Esophagus (tissue), 2 donors: ENCODE measurements at regions not wholly inside any gene's neighbourhood (a gene's known extent, or its start where the extent isn't known, plus 50 kb on each side); places are given as distances from the start of the nearest gene placed in this dataset.

Source experiments
- H3K27ac ChIP-seq, 2 donors: one replicate each; pipeline ENCODE4 v1.5.1; 2013; ENCODE audit warnings: low read depth in 2 of 2, mild to moderate bottlenecking in 2 of 2, inconsistent platforms in 1 of 2, low read length in 1 of 2, moderate library complexity in 1 of 2
- H3K27me3 ChIP-seq, 2 donors: one replicate each; pipeline ENCODE4 v1.6.1; 2013; ENCODE audit warnings: low read length in 2 of 2, control low read depth in 1 of 2, mild to moderate bottlenecking in 1 of 2; ENCODE audit not compliant: insufficient read depth in 2 of 2, control insufficient read depth in 1 of 2
- H3K36me3 ChIP-seq, 2 donors: one replicate each; pipeline ENCODE4 v1.6.1; 2013; ENCODE audit warnings: low read length in 1 of 2; ENCODE audit not compliant: control insufficient read depth in 2 of 2, insufficient read depth in 2 of 2
- H3K4me1 ChIP-seq, 2 donors: one replicate each; pipeline ENCODE4 v1.6.1; 2013; ENCODE audit warnings: low read length in 1 of 2; ENCODE audit not compliant: control insufficient read depth in 2 of 2, insufficient read depth in 2 of 2
- H3K4me3 ChIP-seq, 2 donors: one replicate each; pipeline ENCODE4 v1.5.1; 2013; ENCODE audit warnings: low read length in 2 of 2, mild to moderate bottlenecking in 2 of 2, low read depth in 1 of 2, moderate library complexity in 1 of 2
- H3K9me3 ChIP-seq, 2 donors: one replicate each; pipeline ENCODE4 v1.6.1; 2013; ENCODE audit warnings: mild to moderate bottlenecking in 2 of 2, low read depth in 1 of 2, low read length in 1 of 2, moderate library complexity in 1 of 2; ENCODE audit not compliant: control insufficient read depth in 2 of 2, insufficient read depth in 1 of 2
- WGBS, 2 donors: extraction: QIAGEN DNeasy Blood & Tissue Kit; methylation state at CpG; one replicate each; pipeline ENCODE4 v1.1.7; 2013; 5-methylcytosine and 5-hydroxymethylcytosine counted together
- donor health status: healthy with polysubstance abuse.
- donor health status: Bipolar disorder and iron deficiency.

DNA sequence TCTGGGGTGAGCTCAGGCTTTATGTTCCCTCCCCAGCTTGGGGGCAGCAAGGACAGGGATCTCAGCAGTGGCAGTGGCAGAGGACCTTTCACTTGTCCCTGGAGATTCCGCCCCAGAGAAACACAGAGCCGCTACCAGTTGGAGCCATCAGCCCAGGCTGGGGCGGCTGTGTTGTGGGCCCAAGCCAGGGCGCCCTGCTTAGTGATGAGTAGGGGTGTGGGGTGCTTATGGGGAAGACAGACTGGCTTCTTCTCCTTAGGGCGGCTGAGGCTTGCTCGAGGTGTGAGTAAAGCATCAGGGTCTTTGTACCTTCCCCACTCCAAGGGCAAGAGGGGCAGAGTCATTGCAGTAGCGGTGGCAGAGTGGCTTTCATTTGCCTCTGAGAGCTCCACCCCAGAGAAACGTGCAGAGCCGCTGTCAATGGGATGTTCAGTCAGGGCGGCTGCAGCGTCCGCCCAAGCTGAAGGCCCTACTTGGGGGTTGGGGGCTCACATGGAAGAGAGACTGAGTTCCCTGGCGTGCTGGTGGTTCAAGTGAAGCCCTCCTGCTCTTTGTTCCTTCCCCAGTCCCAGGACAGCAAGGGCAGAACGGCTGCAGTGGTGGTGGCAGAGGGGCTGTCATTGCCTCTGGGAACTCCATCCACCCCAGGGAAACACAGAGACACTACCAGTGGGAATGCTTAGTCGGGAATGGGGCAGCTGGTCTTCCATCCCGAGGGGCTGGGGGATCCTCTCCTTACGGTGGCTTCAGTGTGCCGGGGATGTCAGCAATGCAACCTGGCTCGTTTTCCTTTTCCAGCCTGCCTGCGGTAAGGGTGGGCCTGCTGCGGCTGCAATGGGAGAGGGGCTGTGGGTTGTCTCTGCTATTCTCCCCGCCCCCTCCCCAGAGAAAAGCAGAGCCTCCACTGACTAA, 2142.5 kb upstream of the TENM3 start:
- no peaks in the 10 kb centered on the region for H3K36me3 ChIP-seq
- no peak overlapping the region for H3K27ac ChIP-seq
- no peak overlapping the region for H3K4me3 ChIP-seq
- no peaks in the 10 kb centered on the region for H3K27me3 ChIP-seq
- WGBS, 2 donors: 89 to 91% methylated on average over 22 of the region's 22 CpGs
- peaks cover 4 to 10% of the 10 kb centered on the region in 2 donors for H3K9me3 ChIP-seq
- no peaks in the 10 kb centered on the region for H3K4me1 ChIP-seq

DNA sequence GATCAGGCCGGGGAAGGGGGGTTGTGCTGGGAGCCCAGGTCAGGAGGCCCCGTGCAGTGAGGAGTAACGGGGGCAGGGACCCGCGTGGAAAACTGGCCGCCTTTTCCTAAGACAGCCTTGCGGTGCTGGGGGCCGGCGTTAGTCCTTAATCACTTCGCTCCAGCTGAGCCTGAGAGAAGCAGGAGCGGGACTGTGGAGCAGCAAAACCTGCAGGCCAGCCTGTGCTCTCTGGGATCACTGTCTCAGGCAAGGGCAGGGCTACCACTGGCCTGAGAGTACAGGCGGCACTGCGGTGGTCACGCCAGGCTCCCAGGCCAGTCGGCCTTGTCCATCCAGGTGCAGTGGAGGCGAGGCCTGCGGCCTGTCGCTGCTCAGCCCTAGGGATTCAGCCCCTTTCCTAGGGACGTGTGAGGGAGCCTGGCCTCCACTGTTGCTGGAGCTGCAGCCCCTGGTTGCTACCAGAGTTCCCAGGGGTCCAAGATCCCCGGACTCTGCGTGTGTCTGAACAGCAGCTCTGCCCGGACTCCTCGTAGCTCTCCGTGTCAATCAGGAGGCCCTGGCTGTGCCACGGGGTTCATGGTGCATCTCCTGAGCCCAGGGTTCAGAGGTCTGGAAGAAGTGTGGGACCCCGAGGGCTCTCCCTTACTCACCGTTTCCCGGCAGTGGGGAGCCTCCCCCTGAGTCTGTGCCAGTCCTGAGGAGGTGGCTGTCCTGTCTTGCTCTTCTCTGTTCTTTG, 2141.7 kb upstream of the TENM3 start:
- 83 to 85% methylated on average over 28 of the region's 28 CpGs for WGBS, 2 donors
- H3K27me3 ChIP-seq: no peaks in the 10 kb centered on the region
- H3K4me3 ChIP-seq: no peak overlapping the region
- no peak overlapping the region for H3K27ac ChIP-seq
- H3K9me3 ChIP-seq: peaks cover 4 to 10% of the 10 kb centered on the region in 2 donors
- H3K4me1 ChIP-seq: no peaks in the 10 kb centered on the region
- H3K36me3 ChIP-seq: no peaks in the 10 kb centered on the region

DNA sequence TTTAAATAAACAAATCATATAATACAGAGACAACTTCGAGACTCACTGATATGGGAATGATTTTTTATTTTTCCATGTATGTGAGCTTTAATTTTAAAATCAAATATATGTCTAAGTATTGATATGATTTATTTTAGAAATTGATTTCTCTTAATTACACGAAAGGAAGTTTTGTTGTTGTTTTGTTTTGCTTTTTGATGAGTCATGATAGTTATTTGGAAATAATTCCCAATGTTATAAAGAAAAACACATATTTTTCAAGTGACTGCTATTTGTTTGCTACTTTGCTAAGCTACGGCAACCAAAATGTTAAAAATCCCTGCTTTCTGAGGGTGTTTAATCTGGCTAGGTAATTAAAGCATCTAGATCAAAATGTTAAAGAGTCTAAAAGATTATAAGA, 2139.4 kb upstream of the TENM3 start:
- Histone ChIP-seq H3K9me3 (peaks cover 4 to 10% of the 10 kb centered on the region in 2 donors), H3K4me3 (no peak overlapping the region), H3K4me1 (no peaks in the 10 kb centered on the region), H3K36me3 (no peaks in the 10 kb centered on the region), H3K27me3 (no peaks in the 10 kb centered on the region), H3K27ac (no peak overlapping the region)
- WGBS, 2 donors: 72 to 80% methylated on average over 3 of the region's 3 CpGs

DNA sequence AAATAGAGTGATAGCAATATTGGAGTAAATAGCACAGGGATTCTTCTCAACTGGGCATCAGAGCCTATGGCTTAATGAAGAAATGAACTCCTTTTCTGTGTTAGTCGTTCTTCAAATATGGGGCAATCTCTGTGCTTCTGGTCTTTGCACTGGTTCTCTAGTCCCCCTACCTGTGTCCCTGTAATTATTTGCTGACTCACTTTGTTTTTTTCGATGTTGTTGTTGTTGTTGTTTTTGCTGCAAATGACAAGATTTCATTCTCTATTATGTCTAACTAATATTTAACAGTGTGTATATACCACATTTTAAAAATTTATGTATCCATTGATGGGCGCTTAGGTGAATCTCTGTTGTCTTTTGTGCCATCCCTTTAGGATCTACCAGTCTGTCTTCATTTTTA, 2137.8 kb upstream of the TENM3 start:
- Histone ChIP-seq H3K27me3 (no peaks in the 10 kb centered on the region), H3K9me3 (peaks cover 2 to 10% of the 10 kb centered on the region in 2 donors), H3K27ac (no peak overlapping the region), H3K36me3 (no peaks in the 10 kb centered on the region), H3K4me3 (no peak overlapping the region), H3K4me1 (no peaks in the 10 kb centered on the region)
- WGBS, 2 donors: 87 to 88% methylated on average over 3 of the region's 3 CpGs

DNA sequence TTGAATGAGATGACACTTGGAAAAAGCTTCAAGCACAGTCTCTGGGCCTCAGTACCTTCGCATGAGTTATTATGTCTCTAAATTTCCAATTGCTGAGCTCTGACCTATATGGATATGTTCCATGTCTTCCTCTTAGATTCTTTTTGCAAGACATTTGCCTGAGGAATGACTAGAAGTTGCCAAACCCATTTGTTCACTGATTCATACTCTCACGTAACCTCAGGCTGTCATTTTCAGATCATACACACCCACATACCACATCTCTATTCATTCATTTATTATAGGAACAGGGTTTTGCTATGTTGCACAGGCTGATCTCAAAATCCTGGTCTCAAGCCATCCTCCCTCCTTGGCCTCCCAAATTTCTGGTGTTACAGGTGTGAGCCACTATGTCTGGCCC, 2137.1 kb upstream of the TENM3 start:
- Histone ChIP-seq H3K4me3 (no peak overlapping the region), H3K4me1 (no peaks in the 10 kb centered on the region), H3K9me3 (peaks cover 0 to 8% of the 10 kb centered on the region in 2 donors), H3K27ac (no peak overlapping the region), H3K27me3 (no peaks in the 10 kb centered on the region), H3K36me3 (no peaks in the 10 kb centered on the region)
- WGBS, 2 donors: 67 to 79% methylated on average over 2 of the region's 2 CpGs

DNA sequence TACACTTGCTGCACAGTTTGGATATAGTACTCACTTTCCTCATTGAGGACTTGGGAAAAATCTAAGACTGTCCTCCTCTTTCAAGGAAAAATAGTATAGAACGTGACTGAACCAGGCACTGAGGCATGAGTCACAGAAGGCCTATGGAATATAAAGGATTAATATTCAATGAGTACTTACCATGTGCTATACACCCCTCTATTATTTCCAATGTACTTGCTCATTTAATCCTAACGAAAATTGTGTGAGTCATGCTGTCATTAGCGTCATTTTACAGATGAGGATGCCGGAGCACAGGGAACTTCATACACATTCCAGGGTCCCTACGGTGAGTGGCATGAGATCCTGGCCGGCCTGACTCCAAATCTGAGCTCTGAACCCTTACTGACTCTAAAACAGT, 2136.2 kb upstream of the TENM3 start:
- H3K4me3 ChIP-seq: no peak overlapping the region
- peaks cover 0 to under 1% of the 10 kb centered on the region in 2 donors for H3K9me3 ChIP-seq
- H3K36me3 ChIP-seq: no peaks in the 10 kb centered on the region
- no peak overlapping the region for H3K27ac ChIP-seq
- H3K4me1 ChIP-seq: no peaks in the 10 kb centered on the region
- WGBS, 2 donors: 77 to 82% methylated on average over 6 of the region's 6 CpGs
- H3K27me3 ChIP-seq: no peaks in the 10 kb centered on the region

DNA sequence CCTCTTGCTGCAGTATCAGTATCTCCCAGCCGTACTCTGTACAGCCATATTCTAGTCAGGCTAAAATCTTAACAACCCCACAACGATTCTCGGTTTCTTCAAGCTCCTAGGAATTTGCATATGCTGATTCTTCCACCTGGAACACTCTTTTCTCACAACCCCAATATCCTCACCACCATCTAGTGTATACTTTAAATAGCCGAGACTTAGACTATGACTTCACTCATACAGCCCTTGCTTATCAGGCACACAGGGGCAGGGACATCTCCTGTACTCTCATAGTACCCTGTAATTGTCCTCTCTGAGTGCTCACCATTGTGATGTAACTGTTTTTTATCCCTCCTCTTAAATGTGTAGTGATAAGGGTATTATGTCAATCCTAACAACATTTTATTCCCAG, 2126.4 kb upstream of the TENM3 start:
- Histone ChIP-seq H3K27me3 (no peaks in the 10 kb centered on the region), H3K4me3 (no peak overlapping the region), H3K4me1 (no peaks in the 10 kb centered on the region), H3K27ac (no peak overlapping the region), H3K36me3 (no peaks in the 10 kb centered on the region), H3K9me3 (no peaks in the 10 kb centered on the region)
- 71 to 82% methylated on average over 4 of the region's 4 CpGs for WGBS, 2 donors

DNA sequence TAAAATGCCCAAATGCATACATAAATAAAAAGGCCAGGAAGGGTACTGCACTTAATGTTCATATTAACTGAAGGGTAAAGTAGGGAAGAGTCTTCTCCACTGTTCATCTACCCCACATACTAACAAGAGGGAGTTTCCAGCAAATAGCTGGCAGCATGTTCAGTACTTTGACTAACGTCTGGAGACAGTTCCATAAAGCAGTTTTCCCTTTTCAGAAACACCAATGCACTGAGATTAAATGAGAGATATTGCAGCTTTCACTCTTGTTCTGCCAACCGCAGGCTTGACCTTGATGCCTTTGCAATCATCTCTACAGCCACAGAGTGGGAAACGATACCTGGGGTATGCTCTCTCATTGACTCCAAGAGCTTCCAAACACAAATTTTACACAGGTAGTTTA, 2123.1 kb upstream of the TENM3 start:
- Histone ChIP-seq H3K36me3 (no peaks in the 10 kb centered on the region), H3K27ac (no peak overlapping the region), H3K27me3 (no peaks in the 10 kb centered on the region), H3K4me3 (no peak overlapping the region), H3K9me3 (peaks cover 3% of the 10 kb centered on the region in 2 donors), H3K4me1 (no peaks in the 10 kb centered on the region)
- 56 to 62% methylated on average over 3 of the region's 3 CpGs for WGBS, 2 donors

DNA sequence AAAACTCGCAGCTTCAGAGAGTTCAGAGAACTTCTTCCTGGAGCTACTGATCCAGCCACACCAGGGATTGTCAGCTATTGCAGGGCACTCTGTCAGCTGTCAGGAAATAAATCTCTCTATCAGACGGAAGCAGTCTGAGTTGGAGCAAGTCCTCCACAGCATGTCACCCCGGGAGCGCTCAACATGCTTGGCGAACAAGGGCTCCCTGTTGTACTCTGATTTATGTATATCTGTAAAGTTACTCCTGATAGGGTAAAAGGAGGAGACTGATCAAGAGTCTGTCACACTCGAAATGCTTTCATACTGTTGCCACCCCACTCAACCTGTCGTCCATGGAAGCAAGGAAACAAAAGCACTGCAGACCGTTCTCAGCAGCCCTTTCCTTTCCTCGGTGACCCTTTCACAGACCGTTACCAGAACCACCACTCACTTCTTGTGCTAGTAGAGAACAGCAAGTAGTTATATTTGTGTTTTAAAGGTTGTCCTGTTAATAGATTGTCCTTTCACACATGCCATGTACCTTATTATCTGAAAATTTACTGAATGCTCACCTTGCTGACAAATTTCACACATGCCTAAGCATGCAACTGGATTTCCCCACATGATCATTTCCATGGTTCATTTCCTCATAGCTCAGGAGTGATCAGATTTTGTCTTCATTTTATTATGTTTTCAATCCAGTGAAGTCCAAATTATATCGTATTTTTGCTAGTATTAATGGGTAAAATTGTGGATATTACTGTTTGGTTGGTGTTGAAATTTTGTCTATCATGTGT, 2108.9 kb upstream of the TENM3 start:
- WGBS, 2 donors: 17 to 22% methylated on average over 11 of the region's 11 CpGs
- Histone ChIP-seq H3K27ac (no peak overlapping the region), H3K4me3 (peak overlapping the region in 1 of 2 donors; percentile 16)

More for the DNA sequence above, 2108.9 kb upstream of the TENM3 start:
- Histone ChIP-seq H3K4me1 (no peaks in the 10 kb centered on the region), H3K36me3 (no peaks in the 10 kb centered on the region), H3K9me3 (no peaks in the 10 kb centered on the region), H3K27me3 (no peaks in the 10 kb centered on the region)
